ENCODE measurements at regions not wholly inside any gene's neighbourhood (a gene's known extent, or its start where the extent isn't known, plus 50 kb on each side); places are given as distances from the start of the nearest gene placed in this dataset.
"Not testable (repeated sequence)": the region's sequence is repeated elsewhere in the genome, so short reads cannot be mapped to it uniquely, and the experiment has no call there.

DNA sequence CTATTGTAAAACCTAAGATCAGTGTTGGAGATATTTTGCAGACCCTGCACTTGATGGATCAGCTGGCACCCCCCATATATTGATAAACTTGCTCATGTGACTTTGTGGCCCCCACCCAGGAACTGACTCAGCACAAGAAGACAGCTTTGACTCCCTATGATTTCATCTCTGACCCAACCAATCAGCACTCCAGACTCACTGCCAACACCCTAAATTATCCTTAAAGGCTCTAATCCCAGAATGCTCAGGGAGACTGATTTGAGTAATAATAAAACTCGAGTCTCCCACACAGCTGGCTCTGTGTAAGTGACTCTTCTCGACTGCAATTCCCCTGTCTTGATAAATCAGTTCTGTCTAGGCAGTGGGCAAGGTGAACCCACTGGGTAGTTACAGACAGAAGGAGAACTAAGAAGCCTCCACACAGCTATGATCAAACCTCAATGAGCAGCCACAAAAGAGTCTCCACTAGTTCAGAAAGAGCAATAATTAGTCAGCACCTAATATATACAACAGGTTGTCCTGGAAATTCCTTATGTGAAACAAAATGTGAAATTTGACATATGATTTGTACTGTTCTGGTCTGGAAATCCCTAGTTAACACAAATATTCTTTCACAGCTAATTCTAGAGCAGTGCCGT lies 52.2 kb downstream of the ACTL7B start:
- no peak for DNase-seq

DNA sequence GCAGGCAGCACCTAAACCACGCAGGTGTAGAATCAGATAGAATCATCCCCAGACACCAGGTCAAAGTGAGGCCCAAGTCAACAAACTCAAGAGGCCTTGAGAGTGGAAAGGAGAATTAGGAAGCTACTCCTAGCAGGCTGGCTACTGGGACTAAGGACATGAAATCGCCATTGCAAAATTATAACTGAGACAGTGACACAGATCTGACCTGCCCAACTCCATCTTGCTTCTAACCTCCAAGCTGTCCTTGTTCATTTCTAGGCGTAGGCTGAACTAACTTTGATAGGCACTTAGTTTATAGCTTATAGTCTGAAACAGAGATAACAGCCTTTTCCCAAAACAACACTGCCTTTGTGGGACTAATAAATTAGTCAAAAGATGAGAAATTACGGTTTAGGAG lies 52.8 kb downstream of the ACTL7B start:
- DNase-seq, result no peak

DNA sequence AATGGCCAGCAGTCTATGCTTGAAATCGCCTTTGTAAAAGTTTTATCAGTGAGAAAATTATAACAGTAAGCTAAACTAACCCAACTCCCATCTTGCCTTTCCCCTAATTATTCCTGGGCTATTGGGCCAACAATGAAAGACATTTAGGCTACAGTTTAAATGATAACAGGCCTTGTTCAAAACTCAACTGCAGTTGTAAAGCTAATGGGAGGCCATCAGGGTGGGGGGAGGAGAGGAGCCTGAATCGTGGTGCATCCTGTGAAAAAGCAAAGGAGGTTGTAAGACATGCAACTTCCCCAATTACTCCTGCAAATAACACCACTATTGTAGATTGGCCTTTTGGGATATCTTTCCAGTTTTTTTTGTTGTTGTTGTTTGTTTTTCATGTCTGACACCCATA lies 53.8 kb downstream of the ACTL7B start:
- DNase-seq, result no peak

DNA sequence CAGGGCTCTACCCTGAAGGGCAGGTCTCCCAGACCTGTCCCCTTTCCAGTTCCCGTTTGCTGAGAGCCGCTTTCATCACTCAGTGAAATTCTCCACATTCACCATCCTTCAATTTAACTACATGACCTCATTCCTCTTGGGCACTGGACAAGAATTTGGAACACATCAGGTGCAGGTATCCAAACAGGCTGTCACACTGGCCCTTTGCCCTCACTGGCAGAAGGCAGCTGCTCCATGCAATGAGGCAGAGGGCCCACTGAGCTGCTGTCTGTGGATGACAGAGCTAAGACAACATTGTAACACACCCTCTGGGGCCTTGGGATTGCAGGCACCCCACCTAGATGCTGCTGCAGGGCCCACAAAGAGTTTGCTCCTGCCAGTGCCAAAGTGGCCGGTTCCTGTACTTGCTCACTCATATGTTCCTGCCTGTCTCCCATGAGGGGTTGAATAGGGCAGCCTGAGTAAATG lies 55.1 kb downstream of the ACTL7B start:
- no peak for DNase-seq

- DNase-seq, result no peak
These were observed 62.2 kb downstream of the ACTL7B start for GRCh38 chr9:108793573-108793972.

GRCh38 chr9:108789742-108790141 lies 66.0 kb downstream of the ACTL7B start:
- no peak for DNase-seq

DNA sequence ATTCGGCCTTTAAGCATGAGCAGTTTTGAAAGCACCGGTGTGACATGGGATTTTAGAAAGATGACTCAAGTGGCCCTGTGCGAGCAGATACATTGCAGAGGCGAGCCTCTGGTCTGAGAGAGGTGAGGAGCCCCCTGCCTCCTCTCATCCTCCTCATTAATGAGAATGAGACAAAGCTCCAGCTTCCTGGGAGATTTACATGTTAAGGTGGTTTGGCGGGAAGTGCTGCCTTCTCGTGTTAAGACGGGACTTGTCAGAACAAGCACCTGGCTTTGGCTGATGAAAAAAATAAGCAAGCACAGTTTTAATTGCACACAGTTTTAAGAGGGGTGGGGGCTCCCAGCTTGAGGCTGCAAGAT lies 68.1 kb downstream of the ACTL7B start:
- DNase-seq, result no peak

GRCh38 chr9:108786901-108787689 lies 68.7 kb downstream of the ACTL7B start:
- DNase-seq, result no peak

DNA sequence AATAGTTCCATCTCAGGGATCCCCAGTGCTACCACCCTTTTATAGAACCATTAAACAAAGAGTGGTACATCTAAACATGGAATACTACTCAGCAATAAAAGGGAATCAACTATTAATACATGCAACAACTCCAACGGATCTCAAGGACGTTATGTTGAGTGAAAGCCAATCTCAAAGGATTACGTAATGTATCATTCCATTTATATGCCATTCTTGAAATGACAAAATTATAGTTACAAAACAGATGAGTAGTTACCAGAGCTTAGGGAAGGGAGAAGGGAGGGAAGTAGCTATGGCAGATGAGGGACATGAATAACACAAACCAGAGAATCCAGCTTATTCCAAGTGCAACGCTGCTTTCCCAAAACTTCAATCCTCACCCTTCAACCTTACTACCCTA lies 69.5 kb downstream of the ACTL7B start:
- no peak for DNase-seq

DNA sequence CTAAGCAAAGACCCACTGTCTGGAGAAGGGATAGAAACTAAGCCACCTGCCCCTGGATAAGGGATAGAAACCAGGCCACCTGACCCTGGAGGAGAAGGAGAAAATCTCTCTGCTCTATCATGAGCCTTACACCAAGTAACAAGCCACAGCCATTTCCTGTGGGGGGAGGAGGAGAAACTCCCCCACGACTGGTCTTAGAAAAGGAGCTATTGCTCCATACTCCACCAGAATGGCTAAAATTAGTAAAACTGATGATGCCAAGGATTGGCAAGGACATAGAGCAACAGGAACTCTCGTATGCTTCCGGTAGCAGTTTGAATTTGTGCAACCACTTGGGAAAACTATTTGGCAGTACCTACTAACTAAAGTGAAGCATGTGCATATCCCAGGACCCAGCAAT lies 70.8 kb downstream of the ACTL7B start:
- no peak for DNase-seq

GRCh38 chr9:108783731-108784495 lies 71.9 kb downstream of the ACTL7B start:
- DNase-seq, result no peak

DNA sequence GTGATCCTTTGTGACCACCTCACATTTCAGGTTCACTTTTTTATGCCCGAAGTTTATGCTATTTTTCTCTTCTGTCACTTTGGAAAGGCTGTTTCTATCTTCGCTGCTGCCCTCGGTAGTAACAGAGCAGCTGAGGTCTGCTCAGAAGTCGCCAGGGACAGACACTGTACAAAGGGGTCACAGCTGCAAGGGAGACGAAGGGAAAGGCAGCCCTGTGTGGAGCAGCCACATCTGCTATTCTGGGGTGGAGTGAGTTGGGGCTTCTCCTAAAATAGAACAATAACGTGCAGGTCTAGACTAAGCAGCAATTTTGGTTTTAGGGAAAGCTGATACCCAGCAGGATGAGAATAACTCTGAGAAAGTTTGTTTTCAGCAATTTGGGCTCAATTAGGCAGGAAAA lies 72.5 kb downstream of the ACTL7B start:
- DNase-seq, result no peak

GRCh38 chr9:108780942-108781734 lies 74.6 kb downstream of the ACTL7B start:
- DNase-seq, result no peak

- peak; percentile 66 for DNase-seq
These were observed 76.0 kb downstream of the ACTL7B start for GRCh38 chr9:108779551-108780325.

DNA sequence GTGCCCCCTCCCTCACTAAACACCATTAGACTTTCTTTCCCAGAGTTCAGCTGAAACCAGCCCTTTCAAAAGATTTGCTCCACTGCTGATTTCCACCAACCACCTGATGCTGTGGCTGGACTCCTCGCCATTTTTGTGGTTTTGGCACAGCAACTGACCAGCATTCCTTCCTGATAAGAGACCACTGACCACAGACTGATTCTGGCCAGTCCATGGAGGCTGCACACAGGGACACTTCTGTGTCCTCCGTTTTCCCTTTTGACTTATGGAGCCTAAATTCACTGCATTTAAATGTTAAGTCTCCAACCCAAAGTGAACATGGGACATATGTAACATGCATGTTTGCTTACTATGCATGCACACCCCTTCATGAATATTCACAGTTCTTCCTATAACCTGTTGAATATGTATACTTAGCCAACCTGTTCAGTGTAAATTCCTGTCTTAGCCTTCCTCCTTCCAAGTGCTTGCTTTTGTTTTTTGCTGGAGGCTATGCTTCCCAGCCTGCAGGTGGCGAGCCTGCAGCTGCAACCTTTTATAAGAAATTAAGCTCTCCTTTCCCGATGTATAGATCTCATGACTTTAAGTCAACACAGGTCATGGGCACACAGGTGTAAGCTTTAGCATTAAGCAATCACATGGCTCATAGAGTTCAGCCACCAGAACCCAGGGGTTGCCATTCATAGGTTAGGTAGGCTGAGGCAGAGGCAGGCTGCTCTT lies 78.7 kb downstream of the ACTL7B start:
- no peak for DNase-seq

GRCh38 chr9:108775901-108776306 lies 79.9 kb downstream of the ACTL7B start:
- no peak for DNase-seq

- not testable (repeated sequence) for DNase-seq
These were observed 81.7 kb downstream of the ACTL7B start for GRCh38 chr9:108774088-108774487.

DNA sequence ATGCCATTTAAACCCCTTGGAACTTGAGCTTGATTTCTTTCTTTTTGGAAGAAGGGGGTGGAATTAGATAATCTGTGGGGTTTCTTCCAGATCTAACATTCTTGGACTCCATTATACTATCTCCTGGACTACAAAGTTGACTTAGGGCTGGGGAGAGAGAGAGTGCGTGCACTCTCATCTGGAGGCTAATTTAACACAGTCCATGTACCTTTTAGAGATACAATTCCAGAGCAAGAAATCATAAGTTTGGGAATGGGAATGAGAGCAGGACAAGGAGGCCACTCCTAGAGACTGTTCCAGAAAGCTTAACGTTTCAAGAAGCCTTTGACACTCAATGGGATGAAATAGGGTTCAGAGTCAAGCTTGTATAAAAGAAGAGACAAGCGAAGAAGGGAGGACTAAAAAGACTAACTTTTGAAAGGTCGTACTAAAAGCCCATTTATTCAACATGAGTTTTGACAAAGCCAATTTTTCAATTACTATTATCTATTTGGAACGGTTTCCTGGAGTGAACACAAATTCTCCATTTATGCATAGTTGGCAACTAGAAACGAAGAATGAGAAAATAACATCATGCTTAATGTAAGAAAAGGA lies 83.4 kb downstream of the ACTL7B start:
- no peak for DNase-seq

DNA sequence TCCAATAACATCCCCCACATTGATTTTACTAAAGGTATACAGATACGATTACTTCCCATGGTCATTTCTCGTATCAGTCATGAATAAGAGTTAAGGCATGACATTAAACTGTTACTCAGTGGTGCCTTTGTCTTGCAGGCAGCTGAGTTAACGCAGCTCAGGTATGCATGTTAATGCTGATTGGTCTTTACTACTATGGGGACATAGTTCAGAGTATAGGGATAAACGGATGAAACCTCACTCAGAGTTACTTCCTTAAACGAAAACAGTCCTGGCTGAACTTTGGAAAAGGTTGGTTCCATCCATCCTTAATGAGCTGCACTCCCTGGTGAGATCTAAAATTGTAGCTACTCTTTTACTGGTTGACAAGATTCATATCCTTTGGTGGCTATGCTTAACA lies 87.0 kb downstream of the ACTL7B start:
- DNase-seq, result no peak

GRCh38 chr9:108766626-108767161 lies 89.1 kb downstream of the ACTL7B start:
- DNase-seq, result no peak

DNA sequence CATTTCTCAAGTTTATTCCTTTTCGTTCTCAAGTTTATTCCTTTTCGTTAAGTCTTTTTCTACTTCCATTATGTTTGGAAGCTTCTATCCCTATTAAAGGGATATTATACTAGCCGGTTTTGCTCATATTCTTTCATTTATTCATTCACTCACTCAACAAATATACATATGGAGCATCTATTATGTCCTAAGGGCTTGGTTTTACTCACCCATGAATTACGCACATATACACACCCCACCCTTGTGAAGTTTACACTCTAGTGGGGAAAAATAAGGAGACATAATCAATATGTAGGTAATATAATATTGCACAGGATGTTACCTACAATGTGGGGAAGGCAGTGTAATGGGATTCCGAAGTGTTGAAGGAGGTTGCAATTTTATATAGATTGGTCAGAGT lies 90.5 kb downstream of the ACTL7B start:
- DNase-seq, result no peak
